HEK293 (cell line): ENCODE measurements at regions not wholly inside any gene's neighbourhood (a gene's known extent, or its start where the extent isn't known, plus 50 kb on each side); places are given as distances from the start of the nearest gene placed in this dataset.

Experiments
- CTCF ChIA-PET: fragments of 350-600 bp; formaldehyde crosslinking; extraction: SDS; loops from one replicate; lab custom pipeline; 2021; ENCODE audit warnings: antibody characterized with exemption; lab: Yijun Ruan, JAX
- POLR2A ChIA-PET: fragments of 300-600 bp; formaldehyde crosslinking; extraction: SDS; loops from one replicate; lab custom pipeline; 2020; ENCODE audit warnings: antibody characterized with exemption, inconsistent platforms; lab: Yijun Ruan, JAX
- H3K27ac ChIP-seq: fragments of 200-500 bp; sonication (Bioruptor generic); 2 replicates; pipeline ENCODE4 v1.5.1; 2014; ENCODE audit warnings: low read depth, low read length, control low read depth, inconsistent platforms; ENCODE audit errors: extremely low read depth
- H3K36me3 ChIP-seq, 2 experiments: fragments of 200-500 bp in 1 of 2; sonication (Bioruptor generic) in 1 of 2; 1 replicate in 1 of 2; 2 replicates in 1 of 2; pipeline ENCODE4 v1.5.1; 2014 to 2017; ENCODE audit warnings: inconsistent platforms in 2 of 2, low read length in 2 of 2; ENCODE audit not compliant: control insufficient read depth in 2 of 2, insufficient read depth in 1 of 2
- H3K4me1 ChIP-seq: fragments of 200-500 bp; sonication (Bioruptor generic); 2 replicates; pipeline ENCODE4 v1.5.1; 2014; ENCODE audit warnings: mild to moderate bottlenecking, low read length, inconsistent platforms; ENCODE audit not compliant: control insufficient read depth, insufficient read depth
- H3K4me3 ChIP-seq: 2 replicates; pipeline ENCODE4 v1.5.1; 2011; ENCODE audit warnings: low read depth, mild to moderate bottlenecking, control low read depth, low read length, moderate library complexity
- H3K9me3 ChIP-seq: fragments of 200-500 bp; sonication (Bioruptor generic); 2 replicates; pipeline ENCODE4 v1.5.1; 2014; ENCODE audit warnings: low read depth, low read length, inconsistent platforms; ENCODE audit not compliant: control insufficient read depth, insufficient read depth
- IKZF3 ChIP-seq: fragments of 450-650 bp; IDR thresholded peaks from 2 replicates; pipeline ENCODE4 v1.5.0; 2018; ENCODE audit warnings: missing biosample characterization, mild to moderate bottlenecking, missing genetic modification characterization, moderate library complexity
- KLF16 ChIP-seq: fragments of 450-650 bp; formaldehyde crosslinking; IDR thresholded peaks from 2 replicates; pipeline ENCODE4 v1.5.1; 2017; ENCODE audit warnings: missing biosample characterization, missing genetic modification characterization
- MYNN ChIP-seq: fragments of 450-650 bp; formaldehyde crosslinking; IDR thresholded peaks from 2 replicates; pipeline ENCODE4 v1.5.1; 2016; ENCODE audit warnings: missing biosample characterization, missing genetic modification characterization, borderline replicate concordance
- OSR2 ChIP-seq: fragments of 450-650 bp; formaldehyde crosslinking; IDR thresholded peaks from 2 replicates; pipeline ENCODE4 v1.5.1; 2016; ENCODE audit warnings: missing biosample characterization, missing genetic modification characterization
- SETDB1 ChIP-seq: IDR thresholded peaks from one replicate; pipeline ENCODE4 v1.6.1; 2017; ENCODE audit warnings: mild to moderate bottlenecking, low read length, moderate library complexity, mixed read lengths; ENCODE audit not compliant: insufficient read length
- ZBTB17 ChIP-seq: fragments of 450-650 bp; formaldehyde crosslinking; IDR thresholded peaks from 2 replicates; pipeline ENCODE4 v1.5.1; 2016; ENCODE audit warnings: missing biosample characterization, missing genetic modification characterization
- ZBTB21 ChIP-seq: fragments of 450-650 bp; formaldehyde crosslinking; IDR thresholded peaks from 2 replicates; pipeline ENCODE4 v1.5.1; 2017; ENCODE audit warnings: missing biosample characterization, missing genetic modification characterization
- ZFHX2 ChIP-seq: fragments of 450-650 bp; formaldehyde crosslinking; conservative IDR thresholded peaks from 2 replicates; pipeline ENCODE4 v1.5.1; 2016; ENCODE audit warnings: missing biosample characterization, missing genetic modification characterization
- ZNF10 ChIP-seq: fragments of 450-650 bp; formaldehyde crosslinking; IDR thresholded peaks from 2 replicates; pipeline ENCODE4 v1.5.1; 2017; ENCODE audit warnings: missing biosample characterization, missing genetic modification characterization
- ZNF157 ChIP-seq: fragments of 450-650 bp; formaldehyde crosslinking; IDR thresholded peaks from 2 replicates; pipeline ENCODE4 v1.5.1; 2016; ENCODE audit warnings: missing biosample characterization, missing genetic modification characterization
- ZNF311 ChIP-seq: fragments of 450-650 bp; formaldehyde crosslinking; IDR thresholded peaks from 2 replicates; pipeline ENCODE4 v1.5.1; 2017; ENCODE audit warnings: missing biosample characterization, missing genetic modification characterization, borderline replicate concordance
- ZNF473 ChIP-seq: fragments of 450-650 bp; formaldehyde crosslinking; IDR thresholded peaks from 2 replicates; pipeline ENCODE4 v1.5.1; 2017; ENCODE audit warnings: missing biosample characterization, missing genetic modification characterization
- ZNF837 ChIP-seq: fragments of 450-650 bp; formaldehyde crosslinking; IDR thresholded peaks from 2 replicates; pipeline ENCODE4 v1.5.1; 2016; ENCODE audit warnings: missing biosample characterization, missing genetic modification characterization
- TF ChIP-seq, protein P1 (sequence below): fragments of 450-650 bp; formaldehyde crosslinking; IDR thresholded peaks from 2 replicates; pipeline ENCODE4 v1.5.1; 2016; ENCODE audit warnings: missing biosample characterization, missing genetic modification characterization, borderline replicate concordance
- TF ChIP-seq, protein P2 (sequence below): fragments of 450-650 bp; formaldehyde crosslinking; IDR thresholded peaks from 2 replicates; pipeline ENCODE4 v1.5.1; 2016; ENCODE audit warnings: missing biosample characterization, missing genetic modification characterization
- TF ChIP-seq, protein P3 (sequence below): fragments of 450-650 bp; formaldehyde crosslinking; IDR thresholded peaks from 2 replicates; pipeline ENCODE4 v1.5.1; 2016; ENCODE audit warnings: missing biosample characterization, missing genetic modification characterization
- TF ChIP-seq, protein P4 (sequence below): fragments of 450-650 bp; formaldehyde crosslinking; IDR thresholded peaks from 2 replicates; pipeline ENCODE4 v1.5.1; 2016; ENCODE audit warnings: missing biosample characterization, missing genetic modification characterization

DNA sequence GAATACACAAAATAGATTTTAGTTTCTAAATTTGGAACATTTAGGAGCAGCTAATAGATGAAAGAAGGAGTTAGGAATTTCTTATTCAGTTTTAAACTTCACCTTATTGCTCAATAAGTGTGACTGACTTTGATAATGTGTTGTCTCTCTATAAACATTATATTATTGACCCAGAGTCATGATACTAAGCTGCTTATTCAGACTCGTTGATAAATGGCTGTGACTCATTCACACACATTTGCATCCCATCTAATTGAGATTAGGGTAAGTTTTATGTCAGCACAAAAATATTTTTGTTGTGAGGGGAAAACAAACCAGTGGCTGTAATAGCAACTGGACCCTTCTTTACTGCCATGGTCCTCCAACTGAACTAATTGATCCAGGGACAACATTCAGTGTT lies 137.6 kb downstream of the GOLIM4 start:
- TF ChIP-seq, protein P1, sequence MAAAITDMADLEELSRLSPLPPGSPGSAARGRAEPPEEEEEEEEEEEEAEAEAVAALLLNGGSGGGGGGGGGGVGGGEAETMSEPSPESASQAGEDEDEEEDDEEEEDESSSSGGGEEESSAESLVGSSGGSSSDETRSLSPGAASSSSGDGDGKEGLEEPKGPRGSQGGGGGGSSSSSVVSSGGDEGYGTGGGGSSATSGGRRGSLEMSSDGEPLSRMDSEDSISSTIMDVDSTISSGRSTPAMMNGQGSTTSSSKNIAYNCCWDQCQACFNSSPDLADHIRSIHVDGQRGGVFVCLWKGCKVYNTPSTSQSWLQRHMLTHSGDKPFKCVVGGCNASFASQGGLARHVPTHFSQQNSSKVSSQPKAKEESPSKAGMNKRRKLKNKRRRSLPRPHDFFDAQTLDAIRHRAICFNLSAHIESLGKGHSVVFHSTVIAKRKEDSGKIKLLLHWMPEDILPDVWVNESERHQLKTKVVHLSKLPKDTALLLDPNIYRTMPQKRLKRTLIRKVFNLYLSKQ: no peak
- no peak for TF ChIP-seq ZNF311 (tag by site-specific recombination)
- no peak for TF ChIP-seq ZNF473 (tag by site-specific recombination)
- no peak for TF ChIP-seq ZNF157 (tag by site-specific recombination)
- TF ChIP-seq, protein P2, sequence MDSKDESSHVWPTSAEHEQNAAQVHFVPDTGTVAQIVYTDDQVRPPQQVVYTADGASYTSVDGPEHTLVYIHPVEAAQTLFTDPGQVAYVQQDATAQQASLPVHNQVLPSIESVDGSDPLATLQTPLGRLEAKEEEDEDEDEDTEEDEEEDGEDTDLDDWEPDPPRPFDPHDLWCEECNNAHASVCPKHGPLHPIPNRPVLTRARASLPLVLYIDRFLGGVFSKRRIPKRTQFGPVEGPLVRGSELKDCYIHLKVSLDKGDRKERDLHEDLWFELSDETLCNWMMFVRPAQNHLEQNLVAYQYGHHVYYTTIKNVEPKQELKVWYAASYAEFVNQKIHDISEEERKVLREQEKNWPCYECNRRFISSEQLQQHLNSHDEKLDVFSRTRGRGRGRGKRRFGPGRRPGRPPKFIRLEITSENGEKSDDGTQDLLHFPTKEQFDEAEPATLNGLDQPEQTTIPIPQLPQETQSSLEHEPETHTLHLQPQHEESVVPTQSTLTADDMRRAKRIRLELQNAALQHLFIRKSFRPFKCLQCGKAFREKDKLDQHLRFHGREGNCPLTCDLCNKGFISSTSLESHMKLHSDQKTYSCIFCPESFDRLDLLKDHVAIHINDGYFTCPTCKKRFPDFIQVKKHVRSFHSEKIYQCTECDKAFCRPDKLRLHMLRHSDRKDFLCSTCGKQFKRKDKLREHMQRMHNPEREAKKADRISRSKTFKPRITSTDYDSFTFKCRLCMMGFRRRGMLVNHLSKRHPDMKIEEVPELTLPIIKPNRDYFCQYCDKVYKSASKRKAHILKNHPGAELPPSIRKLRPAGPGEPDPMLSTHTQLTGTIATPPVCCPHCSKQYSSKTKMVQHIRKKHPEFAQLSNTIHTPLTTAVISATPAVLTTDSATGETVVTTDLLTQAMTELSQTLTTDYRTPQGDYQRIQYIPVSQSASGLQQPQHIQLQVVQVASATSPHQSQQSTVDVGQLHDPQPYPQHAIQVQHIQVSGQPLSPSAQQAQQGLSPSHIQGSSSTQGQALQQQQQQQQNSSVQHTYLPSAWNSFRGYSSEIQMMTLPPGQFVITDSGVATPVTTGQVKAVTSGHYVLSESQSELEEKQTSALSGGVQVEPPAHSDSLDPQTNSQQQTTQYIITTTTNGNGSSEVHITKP: no peak
- no peak for TF ChIP-seq ZBTB17 (tag by site-specific recombination)
- TF ChIP-seq MYNN (tag by site-specific recombination): no peak
- TF ChIP-seq ZBTB21 (tag by site-specific recombination): no peak
- TF ChIP-seq, protein P3, sequence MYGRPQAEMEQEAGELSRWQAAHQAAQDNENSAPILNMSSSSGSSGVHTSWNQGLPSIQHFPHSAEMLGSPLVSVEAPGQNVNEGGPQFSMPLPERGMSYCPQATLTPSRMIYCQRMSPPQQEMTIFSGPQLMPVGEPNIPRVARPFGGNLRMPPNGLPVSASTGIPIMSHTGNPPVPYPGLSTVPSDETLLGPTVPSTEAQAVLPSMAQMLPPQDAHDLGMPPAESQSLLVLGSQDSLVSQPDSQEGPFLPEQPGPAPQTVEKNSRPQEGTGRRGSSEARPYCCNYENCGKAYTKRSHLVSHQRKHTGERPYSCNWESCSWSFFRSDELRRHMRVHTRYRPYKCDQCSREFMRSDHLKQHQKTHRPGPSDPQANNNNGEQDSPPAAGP (tag by site-specific recombination): no peak
- no peak for TF ChIP-seq IKZF3 (tag by site-specific recombination)
- no peak for TF ChIP-seq ZNF837 (tag by site-specific recombination)
- ChIA-PET CTCF (interaction anchor here (1.3 kb wide), 1 partner anchor 82 kb away, joined by 5 read pairs; no protein-coding TSS in a partner anchor), POLR2A (no interaction called here)
- no peaks in the 10 kb centered on the region for H3K9me3 ChIP-seq
- no peak overlapping the region for H3K4me3 ChIP-seq
- H3K27ac ChIP-seq: no peak overlapping the region
- H3K4me1 ChIP-seq: no peaks in the 10 kb centered on the region
- H3K36me3 ChIP-seq: no peaks in the 10 kb centered on the region

DNA sequence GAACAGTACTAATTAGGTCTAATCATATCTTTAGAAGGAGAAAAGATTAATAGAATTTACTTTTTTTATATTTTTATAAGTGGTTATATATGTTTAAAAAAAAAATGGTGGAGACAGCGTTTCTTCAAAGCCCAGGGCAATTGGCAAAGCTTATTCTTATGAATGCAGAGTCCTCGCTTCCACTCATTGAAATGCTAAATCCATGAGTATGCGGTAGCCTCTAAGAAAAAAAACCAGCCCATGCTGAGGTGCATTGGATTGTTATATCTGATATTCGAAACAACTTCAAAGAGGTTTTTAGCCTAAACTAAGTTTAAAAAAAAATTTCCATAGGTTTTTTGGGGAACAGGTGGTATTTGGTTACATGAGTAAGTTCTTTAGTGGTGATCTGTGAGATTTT lies 142.8 kb downstream of the GOLIM4 start:
- H3K27ac ChIP-seq: no peak overlapping the region
- POLR2A ChIA-PET: no interaction called here
- TF ChIP-seq OSR2 (tag by site-specific recombination): no peak
- TF ChIP-seq, protein P4, sequence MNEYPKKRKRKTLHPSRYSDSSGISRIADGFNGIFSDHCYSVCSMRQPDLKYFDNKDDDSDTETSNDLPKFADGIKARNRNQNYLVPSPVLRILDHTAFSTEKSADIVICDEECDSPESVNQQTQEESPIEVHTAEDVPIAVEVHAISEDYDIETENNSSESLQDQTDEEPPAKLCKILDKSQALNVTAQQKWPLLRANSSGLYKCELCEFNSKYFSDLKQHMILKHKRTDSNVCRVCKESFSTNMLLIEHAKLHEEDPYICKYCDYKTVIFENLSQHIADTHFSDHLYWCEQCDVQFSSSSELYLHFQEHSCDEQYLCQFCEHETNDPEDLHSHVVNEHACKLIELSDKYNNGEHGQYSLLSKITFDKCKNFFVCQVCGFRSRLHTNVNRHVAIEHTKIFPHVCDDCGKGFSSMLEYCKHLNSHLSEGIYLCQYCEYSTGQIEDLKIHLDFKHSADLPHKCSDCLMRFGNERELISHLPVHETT (tag by site-specific recombination): no peak
- TF ChIP-seq SETDB1: no peak
- TF ChIP-seq KLF16 (tag by site-specific recombination): no peak
- TF ChIP-seq IKZF3 (tag by site-specific recombination): no peak
- no peak for TF ChIP-seq ZNF10
- TF ChIP-seq ZFHX2 (tag by site-specific recombination): no peak
- TF ChIP-seq, all 188 proteins: peak for 0
- Histone ChIP-seq H3K36me3 (no peaks in the 10 kb centered on the region), H3K4me1 (no peaks in the 10 kb centered on the region), H3K9me3 (no peaks in the 10 kb centered on the region), H3K4me3 (no peak overlapping the region)
- CTCF ChIA-PET: interaction anchor here (1.7 kb wide), 1 partner anchor 10 kb away, joined by 8 read pairs; no protein-coding TSS in a partner anchor
